Bone marrow (tissue), 2 donors: ENCODE measurements at regions not wholly inside any gene's neighbourhood (a gene's known extent, or its start where the extent isn't known, plus 50 kb on each side); places are given as distances from the start of the nearest gene placed in this dataset.
"Not testable (repeated sequence)": the region's sequence is repeated elsewhere in the genome, so short reads cannot be mapped to it uniquely, and the experiment has no call there.

Source experiments
- DNase-seq, 2 donors: peaks; one replicate each; lab custom pipeline; 2025; lab: John Stamatoyannopoulos, UW

DNA sequence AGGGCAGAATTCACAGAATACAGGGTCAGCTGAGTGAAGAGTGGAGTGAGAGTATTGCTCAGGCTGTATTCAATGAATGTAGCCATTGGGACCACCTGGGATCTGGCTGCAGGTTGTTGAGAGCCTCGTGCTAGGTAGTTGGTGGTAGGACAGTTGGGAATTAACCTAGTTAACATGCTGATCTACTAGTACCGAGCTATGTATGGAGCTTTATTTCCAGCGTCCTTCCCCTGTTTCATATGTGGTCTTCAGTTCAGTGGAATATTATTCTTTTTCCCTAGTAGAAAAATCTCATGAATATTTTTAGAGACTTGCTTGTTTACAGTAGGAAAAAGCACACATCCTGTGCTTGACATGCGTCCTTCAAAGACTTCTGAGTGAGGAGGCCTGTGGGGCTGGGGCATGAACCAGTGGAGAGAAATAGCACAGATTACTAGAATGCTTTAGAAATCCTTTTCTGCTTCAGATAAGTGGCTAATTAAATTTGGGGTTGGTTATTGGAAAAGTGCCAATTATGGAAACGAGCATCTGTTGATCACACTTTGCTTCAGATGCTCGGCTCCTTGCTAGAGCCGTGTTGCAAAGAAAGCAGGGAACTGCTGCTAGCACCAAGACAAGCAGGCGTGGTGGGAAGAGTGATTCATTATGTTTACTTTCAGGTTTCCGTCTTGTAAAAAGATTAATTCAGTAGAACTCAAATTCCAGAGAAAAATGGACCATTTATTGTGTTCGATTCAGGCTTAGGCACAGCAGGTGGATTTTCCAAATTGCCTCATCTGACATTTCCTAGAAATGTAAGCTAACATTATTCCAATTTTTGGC lies 53.6 kb downstream of the ARF6 start:
- DNase-seq: no peak

DNA sequence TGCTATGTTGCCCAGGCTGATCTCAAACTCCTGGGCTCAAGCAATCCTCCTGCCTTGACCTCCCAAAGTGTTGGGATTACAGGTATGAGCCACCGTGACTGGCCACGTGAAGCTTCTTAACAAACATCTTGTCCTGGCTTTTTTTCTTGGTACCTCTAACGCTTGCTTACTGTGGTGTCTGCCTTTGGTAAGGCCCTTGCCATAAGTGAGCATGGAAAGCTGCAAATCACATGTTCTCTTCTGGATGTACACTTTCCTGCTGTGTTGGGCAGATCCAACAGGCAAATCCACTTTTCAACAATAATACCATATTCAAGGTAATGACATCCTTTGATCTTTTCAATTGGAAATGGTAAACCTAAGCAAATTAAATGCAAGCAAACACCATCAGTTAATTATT lies 54.6 kb downstream of the ARF6 start:
- DNase-seq: no peak

- DNase-seq: no peak
Observed at GRCh38 chr14:49950275-49951228, 57.7 kb downstream of the ARF6 start.

DNA sequence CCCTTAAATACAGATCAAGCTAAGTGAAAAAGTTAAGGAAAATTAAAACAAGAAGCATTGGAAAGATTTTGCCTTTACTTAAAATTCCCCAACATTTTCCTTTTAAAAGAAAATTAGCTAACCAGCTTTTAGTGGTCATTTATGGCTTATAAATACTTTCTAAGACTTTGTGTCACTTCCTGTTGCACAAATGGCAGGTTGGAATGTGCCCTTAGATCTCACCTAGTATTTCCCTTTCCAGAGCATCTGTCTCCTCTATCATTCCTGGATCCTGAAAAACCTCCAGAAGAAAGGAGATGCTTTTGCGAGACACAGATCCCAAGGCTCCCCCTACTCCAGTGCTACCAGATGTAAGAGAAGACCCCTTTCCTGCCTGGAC lies 58.3 kb downstream of the ARF6 start:
- no peak for DNase-seq

- DNase-seq: no peak
Observed at GRCh38 chr14:49951691-49952345, 58.9 kb downstream of the ARF6 start.

DNA sequence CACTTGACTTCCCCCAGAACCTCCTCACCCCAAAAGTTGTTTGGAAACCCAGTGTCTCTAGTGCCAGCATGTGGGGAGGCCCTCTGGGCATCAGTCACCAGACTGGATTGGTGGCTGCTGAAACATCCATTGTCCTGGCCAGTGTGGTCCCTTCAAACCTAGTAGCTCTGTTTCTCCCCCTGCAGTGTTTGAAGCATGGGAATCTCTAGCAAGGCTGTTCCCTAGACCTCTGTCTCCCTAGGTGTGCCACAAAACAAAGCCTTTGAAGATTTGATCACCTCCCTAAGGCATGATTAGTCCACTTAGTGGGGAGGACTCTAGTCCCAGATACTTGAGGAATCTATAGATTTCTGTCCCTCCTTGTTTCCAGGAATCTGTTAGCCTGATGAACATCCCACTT lies 60.3 kb downstream of the ARF6 start:
- no peak for DNase-seq

- no peak for DNase-seq
Observed at GRCh38 chr14:49954171-49954631, 61.3 kb downstream of the ARF6 start.

GRCh38 chr14:49955024-49955423 lies 62.1 kb downstream of the ARF6 start:
- DNase-seq: no peak

GRCh38 chr14:49957089-49957852 lies 64.4 kb downstream of the ARF6 start:
- DNase-seq: no peak

DNA sequence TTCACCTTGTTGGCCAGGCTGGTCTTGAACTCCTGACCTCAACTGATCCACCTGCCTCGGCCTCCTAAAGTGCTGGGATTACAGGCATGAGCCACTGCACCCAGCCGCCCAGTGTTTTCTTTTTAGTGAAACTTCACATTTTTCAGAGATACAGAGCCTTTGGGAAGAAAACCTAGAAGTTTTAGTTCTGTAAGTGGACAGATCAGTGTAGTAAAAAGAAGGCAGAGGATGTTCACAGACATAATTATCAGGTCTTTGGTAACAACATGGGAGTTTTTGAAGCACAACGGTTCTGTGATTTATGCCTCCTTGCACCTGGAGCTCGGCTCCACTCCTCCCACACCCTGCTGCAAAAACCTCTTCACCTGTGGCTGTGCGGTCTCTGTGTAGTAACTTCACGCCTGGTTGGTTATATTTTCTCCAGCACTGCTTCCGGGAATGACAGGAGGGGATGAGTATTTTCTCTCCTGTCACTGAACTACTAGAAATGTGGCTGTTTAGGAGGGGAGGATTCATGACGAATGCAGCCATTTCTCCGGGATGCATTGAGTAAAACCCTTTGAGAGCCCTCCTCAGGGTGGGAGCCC lies 67.0 kb downstream of the ARF6 start:
- no peak for DNase-seq

GRCh38 chr14:49960453-49960852 lies 67.6 kb downstream of the ARF6 start:
- DNase-seq: no peak

- no peak for DNase-seq
Observed at GRCh38 chr14:49961270-49962222, 68.7 kb downstream of the ARF6 start.

DNA sequence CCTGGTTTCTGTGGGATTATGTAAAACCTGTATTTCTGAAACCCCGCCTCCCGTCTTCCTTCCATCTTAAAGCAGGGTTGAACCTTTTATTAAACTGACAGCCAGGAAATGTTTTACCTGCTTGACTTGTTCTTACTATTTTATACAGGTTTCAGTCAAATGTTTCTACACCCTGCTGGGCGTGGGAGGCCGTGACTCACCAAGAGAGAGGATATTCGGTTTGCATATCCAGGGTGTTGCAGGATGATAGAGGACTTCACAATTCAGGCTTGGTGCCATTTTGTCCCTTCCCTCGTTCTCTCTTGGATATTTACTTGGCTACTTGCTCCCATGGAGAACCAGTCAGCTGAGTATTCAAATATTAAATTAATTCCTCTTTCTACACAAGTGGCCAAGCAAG lies 69.7 kb downstream of the ARF6 start:
- no peak for DNase-seq

DNA sequence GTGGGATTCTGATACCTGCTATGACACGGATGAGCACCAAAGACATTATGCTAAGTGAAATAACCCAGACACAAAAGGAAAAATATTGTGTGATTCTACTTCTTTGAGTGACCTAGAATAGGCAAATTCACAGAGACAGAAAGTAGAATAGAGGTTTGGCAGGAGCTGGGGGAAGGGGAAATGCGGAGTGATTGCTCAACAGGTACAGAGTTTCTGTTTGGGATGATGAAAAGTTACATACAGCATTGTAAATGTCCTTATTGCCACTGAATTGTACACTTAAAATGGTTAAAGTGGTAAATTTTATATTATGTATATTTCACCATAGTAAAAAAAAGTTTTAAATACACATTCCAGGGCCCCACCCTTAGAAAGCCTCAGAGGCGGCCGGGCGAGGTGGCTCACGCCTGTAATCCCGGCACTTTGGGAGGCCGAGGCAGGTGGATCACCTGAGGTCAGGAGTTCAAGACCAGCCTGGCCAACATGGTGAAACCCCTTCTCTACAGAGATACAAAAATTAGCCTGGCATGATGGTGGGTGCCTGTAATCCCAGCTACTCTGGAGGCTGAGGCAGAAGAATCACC lies 72.3 kb downstream of the ARF6 start:
- not testable (repeated sequence) for DNase-seq

DNA sequence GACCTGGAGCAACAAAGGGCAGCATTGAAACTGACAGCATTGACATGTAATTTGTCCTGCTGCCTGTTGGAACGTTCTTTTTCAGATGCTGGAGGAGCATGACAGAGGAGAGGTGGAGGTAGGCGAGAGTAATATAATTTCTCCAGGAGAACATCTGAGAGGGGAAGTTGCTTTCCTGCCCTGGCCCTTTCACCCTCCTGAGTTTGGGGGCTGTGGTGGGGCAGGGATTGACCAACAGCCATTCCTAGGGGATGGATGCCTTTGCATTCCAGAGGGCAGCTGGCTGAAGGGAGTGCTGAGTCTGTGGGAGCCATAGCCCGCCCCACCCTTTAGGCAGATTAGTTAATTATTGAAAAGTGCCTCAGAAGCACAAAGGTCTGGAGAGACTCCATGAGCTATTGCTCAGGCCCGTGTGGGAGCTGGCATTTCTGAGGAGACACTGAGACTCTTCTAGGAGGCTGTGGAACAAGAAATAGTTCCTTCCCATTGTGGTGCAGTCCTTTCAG lies 73.5 kb downstream of the ARF6 start:
- no peak for DNase-seq

- DNase-seq: no peak
Observed at GRCh38 chr14:49966971-49967630, 74.2 kb downstream of the ARF6 start.

- no peak for DNase-seq
Observed at GRCh38 chr14:49969961-49970360, 77.1 kb downstream of the ARF6 start.

DNA sequence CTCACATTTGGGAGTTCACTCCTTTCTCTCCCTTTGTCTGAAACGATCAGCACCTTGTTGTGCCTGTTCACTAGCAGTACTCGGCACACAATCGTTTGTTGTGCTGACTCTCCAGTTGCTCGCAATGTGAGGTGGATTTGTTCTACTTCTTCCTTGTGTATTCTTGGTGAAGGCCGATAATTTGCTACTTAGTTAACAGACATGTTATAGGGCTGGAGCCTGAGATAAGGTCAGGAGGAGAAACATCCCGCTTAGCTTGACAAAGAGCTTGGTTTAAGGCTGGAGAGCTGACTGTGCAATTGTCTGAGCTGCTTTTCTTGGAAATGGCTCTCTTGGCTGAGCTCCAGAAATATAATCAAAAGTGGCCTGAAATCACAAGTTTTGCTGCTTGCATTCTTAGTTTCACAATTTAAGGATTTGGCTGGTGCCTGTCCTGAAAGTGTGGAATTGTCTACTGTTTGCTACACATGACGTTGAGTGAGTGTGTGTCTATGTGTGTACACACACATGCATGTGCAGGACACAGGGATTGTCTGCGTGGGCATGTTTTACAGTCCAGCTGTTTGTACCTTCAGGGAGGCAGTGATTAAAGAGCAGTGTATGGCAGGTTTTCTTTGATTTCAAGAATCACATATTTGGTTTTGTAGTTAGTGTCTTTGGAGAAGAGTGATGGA lies 77.7 kb downstream of the ARF6 start:
- no peak for DNase-seq
